H1 (cell line): ENCODE measurements at regions not wholly inside any gene's neighbourhood (a gene's known extent, or its start where the extent isn't known, plus 50 kb on each side); places are given as distances from the start of the nearest gene placed in this dataset.

Experiments
- CTCF ChIA-PET: fragments of 300-600 bp; sonication (Branson Sonifier 250); formaldehyde crosslinking; loops from one replicate; lab custom pipeline; 2021; ENCODE audit not compliant: partially characterized antibody; lab: Charles Lee
- POLR2A ChIA-PET: fragments of 300-600 bp; sonication (Branson Sonifier 250); formaldehyde crosslinking; loops from one replicate; lab custom pipeline; 2021; ENCODE audit warnings: inconsistent platforms; ENCODE audit not compliant: partially characterized antibody; lab: Charles Lee
- DNase-seq, 2 experiments: peaks; one replicate each; pipeline versions ENCODE4 v3.0.0 to v3.0.0-alpha.2; 2010 to 2022; ENCODE audit warnings: low spot score in 2 of 2, low read depth in 1 of 2, mixed read lengths in 1 of 2
- FAIRE-seq: peaks from 2 replicates; lab custom pipeline; 2011; peaks lifted over from hg19 to GRCh38; lab: Jason Lieb, UNC
- H2AFZ ChIP-seq: 2 replicates; pipeline ENCODE4 v1.8.1; 2012; ENCODE audit warnings: low read length, inconsistent platforms
- H2AK5ac ChIP-seq: 2 replicates; pipeline ENCODE4 v1.6.1; 2013; ENCODE audit warnings: low read depth, low read length
- H2BK120ac ChIP-seq: replicated peaks from 2 replicates; pipeline ENCODE3; 2013; ENCODE audit warnings: low read depth, low read length, inconsistent platforms
- H2BK12ac ChIP-seq: 2 replicates; pipeline ENCODE4 v1.6.1; 2013; ENCODE audit warnings: low read depth, low read length
- H2BK15ac ChIP-seq: 2 replicates; pipeline ENCODE4 v1.6.1; 2013; ENCODE audit warnings: low read length
- H2BK20ac ChIP-seq: 2 replicates; pipeline ENCODE4 v1.6.1; 2013; ENCODE audit warnings: low read length
- H2BK5ac ChIP-seq: 2 replicates; pipeline ENCODE4 v1.6.1; 2013; ENCODE audit warnings: low read depth, low read length
- H3K14ac ChIP-seq: 2 replicates; pipeline ENCODE4 v1.6.1; 2013; ENCODE audit warnings: inconsistent platforms; ENCODE audit not compliant: insufficient read length
- H3K18ac ChIP-seq: 2 replicates; pipeline ENCODE4 v1.6.1; 2013; ENCODE audit warnings: low read length; ENCODE audit errors: extremely low read depth
- H3K23ac ChIP-seq: 2 replicates; pipeline ENCODE4 v1.6.1; 2013; ENCODE audit warnings: inconsistent platforms; ENCODE audit not compliant: insufficient read length
- H3K23me2 ChIP-seq: 2 replicates; pipeline ENCODE4 v1.6.1; 2013; ENCODE audit warnings: low read depth, low read length
- H3K27ac ChIP-seq: 2 replicates; pipeline ENCODE4 v1.6.1; 2011; ENCODE audit warnings: low read depth, low read length, inconsistent platforms
- H3K27me3 ChIP-seq, 4 experiments: replicated peaks in 1 of 4; 1 replicate in 1 of 4; 2 replicates in 3 of 4; pipeline versions ENCODE4 v1.6.1 to v1.8.1; 2011 to 2013; ENCODE audit warnings: low read length in 3 of 4, mild to moderate bottlenecking in 3 of 4, inconsistent platforms in 2 of 4, mixed read lengths in 2 of 4, moderate library complexity in 1 of 4; ENCODE audit not compliant: control insufficient read depth in 3 of 4, insufficient read depth in 3 of 4; ENCODE audit errors: extremely low read depth in 1 of 4
- H3K36me3 ChIP-seq, 4 experiments: 2 replicates each; pipeline versions ENCODE4 v1.6.1 to v1.8.1; 2011 to 2013; ENCODE audit warnings: mild to moderate bottlenecking in 4 of 4, low read length in 3 of 4, moderate library complexity in 2 of 4, control low read depth in 1 of 4, inconsistent platforms in 1 of 4; ENCODE audit not compliant: insufficient read depth in 4 of 4, control insufficient read depth in 2 of 4
- H3K4ac ChIP-seq: replicated peaks from 2 replicates; pipeline ENCODE3; 2013; ENCODE audit warnings: low read length, low read depth, mixed read lengths, inconsistent platforms; ENCODE audit not compliant: insufficient read length
- H3K4me1 ChIP-seq, 4 experiments: replicated peaks in 1 of 4; 1 replicate in 1 of 4; 2 replicates in 3 of 4; pipeline versions ENCODE4 v1.6.1 to v1.8.1; 2011 to 2013; ENCODE audit warnings: low read length in 3 of 4, inconsistent platforms in 2 of 4, mixed read lengths in 1 of 4; ENCODE audit not compliant: insufficient read depth in 4 of 4, control insufficient read depth in 3 of 4
- H3K4me2 ChIP-seq, 2 experiments: 2 replicates each; pipeline versions ENCODE4 v1.6.1 to v1.8.1; 2011 to 2013; ENCODE audit warnings: low read depth in 2 of 2, low read length in 2 of 2, control low read depth in 1 of 2, inconsistent platforms in 1 of 2, mild to moderate bottlenecking in 1 of 2; ENCODE audit not compliant: insufficient read depth in 1 of 2
- H3K4me3 ChIP-seq, 4 experiments: fragments of 200-600, 300-600 bp in 1 of 4; sonication (generic), shearing (Covaris generic), sonication (Bioruptor Twin) in 1 of 4; 2 replicates each; pipeline versions ENCODE4 v1.5.1 to v1.8.1; 2011 to 2016; ENCODE audit warnings: low read length in 4 of 4, low read depth in 3 of 4, control low read depth in 2 of 4, inconsistent platforms in 2 of 4, mild to moderate bottlenecking in 2 of 4, mixed read lengths in 1 of 4, moderate library complexity in 1 of 4; ENCODE audit not compliant: insufficient read depth in 2 of 4; ENCODE audit errors: extremely low read depth in 1 of 4
- H3K56ac ChIP-seq: replicated peaks from 2 replicates; pipeline ENCODE3; 2013; ENCODE audit warnings: low read depth, mild to moderate bottlenecking, mixed read lengths, low read length, inconsistent platforms; ENCODE audit not compliant: insufficient read length
- H3K79me1 ChIP-seq: 2 replicates; pipeline ENCODE4 v1.6.1; 2013; ENCODE audit warnings: low read depth, low read length, control low read depth
- H3K79me2 ChIP-seq, 2 experiments: 2 replicates each; pipeline versions ENCODE4 v1.6.1 to v1.8.1; 2012 to 2013; ENCODE audit warnings: low read length in 2 of 2, mild to moderate bottlenecking in 2 of 2, inconsistent platforms in 1 of 2; ENCODE audit not compliant: insufficient read depth in 2 of 2, control insufficient read depth in 1 of 2
- H3K9ac ChIP-seq, 4 experiments: replicated peaks in 1 of 4; 1 replicate in 1 of 4; 2 replicates in 3 of 4; pipeline versions ENCODE4 v1.6.1 to v1.8.1; 2011 to 2013; ENCODE audit warnings: low read depth in 3 of 4, low read length in 3 of 4, control low read depth in 2 of 4, mild to moderate bottlenecking in 2 of 4, moderate library complexity in 2 of 4, inconsistent platforms in 1 of 4; ENCODE audit errors: extremely low read depth in 1 of 4
- H3K9me3 ChIP-seq, 2 experiments: 2 replicates each; pipeline versions ENCODE4 v1.6.1 to v1.8.1; 2012 to 2013; ENCODE audit warnings: mild to moderate bottlenecking in 2 of 2, moderate library complexity in 2 of 2, control low read depth in 1 of 2, inconsistent platforms in 1 of 2, low read depth in 1 of 2, low read length in 1 of 2, mixed read lengths in 1 of 2; ENCODE audit not compliant: insufficient read depth in 2 of 2
- H4K20me1 ChIP-seq, 2 experiments: replicated peaks in 1 of 2; 2 replicates each; pipeline versions ENCODE3 to v1.8.1; 2011 to 2013; ENCODE audit warnings: inconsistent platforms in 2 of 2, low read length in 2 of 2, mild to moderate bottlenecking in 1 of 2; ENCODE audit not compliant: insufficient read depth in 2 of 2, control insufficient read depth in 1 of 2
- H4K5ac ChIP-seq: 2 replicates; pipeline ENCODE4 v1.6.1; 2013; ENCODE audit warnings: low read length, low read depth, mixed read lengths, inconsistent platforms; ENCODE audit not compliant: insufficient read length
- H4K8ac ChIP-seq: 2 replicates; pipeline ENCODE4 v1.8.0; 2013; ENCODE audit warnings: mild to moderate bottlenecking, moderate library complexity, low read length, inconsistent platforms; ENCODE audit not compliant: insufficient read depth; ENCODE audit errors: extremely low read depth
- H4K91ac ChIP-seq: replicated peaks from 2 replicates; pipeline ENCODE3; 2013; ENCODE audit warnings: low read length, mixed read lengths, inconsistent platforms; ENCODE audit not compliant: insufficient read length
- BACH1 ChIP-seq: IDR thresholded peaks from 2 replicates; pipeline ENCODE4 v1.6.1; 2012; ENCODE audit warnings: low read length, improper control_type of control experiment
- CTBP2 ChIP-seq: IDR thresholded peaks from 2 replicates; pipeline ENCODE4 v1.7.0; 2011; ENCODE audit warnings: borderline replicate concordance, mild to moderate bottlenecking, moderate library complexity, mixed read lengths, low read length; ENCODE audit not compliant: insufficient read depth, insufficient read length
- MAFK ChIP-seq: IDR thresholded peaks from 2 replicates; pipeline ENCODE4 v1.6.1; 2012; ENCODE audit warnings: low read depth, mild to moderate bottlenecking, improper control_type of control experiment, low read length
- WGBS, 2 experiments: shearing (Covaris generic) in 1 of 2; methylation state at CpG; one replicate each; pipeline versions ENCODE4 v1.1.6 to v1.1.7; 2013 to 2015; ENCODE audit warnings: low lambda C conversion rate in 2 of 2, mixed read lengths in 2 of 2, inconsistent platforms in 1 of 2, low coverage in 1 of 2, missing lambda C conversion rate in 1 of 2; ENCODE audit not compliant: insufficient replicate concordance in 2 of 2, insufficient coverage in 1 of 2, insufficient read length in 1 of 2; ENCODE audit errors: extremely low coverage in 1 of 2, missing lambda C conversion rate in 1 of 2; 5-methylcytosine and 5-hydroxymethylcytosine counted together

- Histone ChIP-seq H4K20me1 (no peaks in the 10 kb centered on the region), H3K9me3 (no peaks in the 10 kb centered on the region; a peak in 1 of 4 replicates), H3K36me3 (no peaks in the 10 kb centered on the region), H2BK12ac (no peak overlapping the region), H3K27me3 (no peaks in the 10 kb centered on the region), H3K27ac (no peak overlapping the region), H3K56ac (no peak overlapping the region), H3K4me2 (no peak overlapping the region), H4K91ac (no peak overlapping the region), H3K4me3 (no peak overlapping the region), H2BK15ac (no peak overlapping the region), H2AFZ (no peak overlapping the region), H4K5ac (no peak overlapping the region), H2BK120ac (no peak overlapping the region), H3K23ac (no peak overlapping the region), H2BK20ac (no peak overlapping the region), H3K23me2 (no peaks in the 10 kb centered on the region), H3K4me1 (peaks cover 0 to 5% (median 1%) of the 10 kb centered on the region in 4 experiments; a peak in 2 of 7 replicates), H4K8ac (no peak overlapping the region), H2BK5ac (no peak overlapping the region), H3K4ac (no peak overlapping the region), H3K79me2 (no peaks in the 10 kb centered on the region), H2AK5ac (no peak overlapping the region), H3K9ac (no peak overlapping the region), H3K79me1 (no peaks in the 10 kb centered on the region), H3K14ac (no peak overlapping the region), H3K18ac (no peak overlapping the region)
- FAIRE-seq: no peak
- 87% methylated on average over 3 of the region's 3 CpGs; no CpG with 5 or more reads in 1 of the 2 experiments for WGBS, 2 experiments
- DNase-seq: no peak
- ChIA-PET POLR2A (no interaction called here), CTCF (interaction anchor here (0.6 to 2.7 kb wide), 2 partner anchors 8 to 203 kb away, joined by 3 to 7 read pairs; no protein-coding TSS in a partner anchor)
- TF ChIP-seq BACH1: no peak
- TF ChIP-seq MAFK: no peak
- TF ChIP-seq CTBP2: no peak
These were observed 741.1 kb upstream of the EEF2KMT start for GRCh38 chr16:5838725-5839124.
